ENCODE measurements at regions not wholly inside any gene's neighbourhood (a gene's known extent, or its start where the extent isn't known, plus 50 kb on each side); places are given as distances from the start of the nearest gene placed in this dataset.

GRCh38 chr4:89665662-89666061 lies 171.3 kb downstream of the SNCA start:
- in situ Hi-C loops (cut with MboI; ENCODE audit: low sequenced_read_pairs) = no loop called here

GRCh38 chr4:89664521-89664920 lies 172.4 kb downstream of the SNCA start:
- in situ Hi-C loops (cut with MboI; ENCODE audit: low sequenced_read_pairs) = no loop called here

- in situ Hi-C loops (cut with MboI; ENCODE audit: low sequenced_read_pairs) = no loop called here
These were observed 175.6 kb downstream of the SNCA start for GRCh38 chr4:89661173-89661899.

GRCh38 chr4:89660444-89661172 lies 176.4 kb downstream of the SNCA start:
- in situ Hi-C loops (cut with MboI; ENCODE audit: low sequenced_read_pairs) = no loop called here

GRCh38 chr4:89658701-89659024 lies 178.3 kb downstream of the SNCA start:
- in situ Hi-C loops (cut with MboI; ENCODE audit: low sequenced_read_pairs) = no loop called here

- in situ Hi-C loops (cut with MboI; ENCODE audit: low sequenced_read_pairs) = no loop called here
These were observed 178.8 kb downstream of the SNCA start for GRCh38 chr4:89657931-89658700.

GRCh38 chr4:89653012-89653411 lies 183.9 kb downstream of the SNCA start:
- in situ Hi-C loops (cut with MboI; ENCODE audit: low sequenced_read_pairs) = no loop called here

- in situ Hi-C loops (cut with MboI; ENCODE audit: low sequenced_read_pairs) = no loop called here
These were observed 191.5 kb downstream of the SNCA start for GRCh38 chr4:89645482-89645881.

- in situ Hi-C loops (cut with MboI; ENCODE audit: low sequenced_read_pairs) = no loop called here
These were observed 195.6 kb downstream of the SNCA start for GRCh38 chr4:89641367-89641687.

- in situ Hi-C loops (cut with MboI; ENCODE audit: low sequenced_read_pairs) = no loop called here
These were observed 196.2 kb downstream of the SNCA start for GRCh38 chr4:89640620-89641366.

- in situ Hi-C loops (cut with MboI; ENCODE audit: low sequenced_read_pairs) = no loop called here
These were observed 197.6 kb downstream of the SNCA start for GRCh38 chr4:89639395-89639794.

GRCh38 chr4:89625599-89626293 lies 211.2 kb downstream of the SNCA start:
- in situ Hi-C loops (cut with MboI; ENCODE audit: low sequenced_read_pairs) = no loop called here

- in situ Hi-C loops (cut with MboI; ENCODE audit: low sequenced_read_pairs) = no loop called here
These were observed 217.6 kb downstream of the SNCA start for GRCh38 chr4:89619206-89619962.

- in situ Hi-C loops (cut with MboI; ENCODE audit: low sequenced_read_pairs) = no loop called here
These were observed 218.8 kb downstream of the SNCA start for GRCh38 chr4:89618151-89618550.

GRCh38 chr4:89617317-89617716 lies 219.6 kb downstream of the SNCA start:
- in situ Hi-C loops (cut with MboI; ENCODE audit: low sequenced_read_pairs) = no loop called here

GRCh38 chr4:89616382-89616781 lies 220.6 kb downstream of the SNCA start:
- in situ Hi-C loops (cut with MboI; ENCODE audit: low sequenced_read_pairs) = no loop called here

GRCh38 chr4:89615051-89615450 lies 221.9 kb downstream of the SNCA start:
- in situ Hi-C loops (cut with MboI; ENCODE audit: low sequenced_read_pairs) = no loop called here

- in situ Hi-C loops (cut with MboI; ENCODE audit: low sequenced_read_pairs) = no loop called here
These were observed 222.8 kb downstream of the SNCA start for GRCh38 chr4:89614155-89614554.

- in situ Hi-C loops (cut with MboI; ENCODE audit: low sequenced_read_pairs) = no loop called here
These were observed 226.7 kb downstream of the SNCA start for GRCh38 chr4:89610236-89610635.

GRCh38 chr4:89609756-89610155 lies 227.2 kb downstream of the SNCA start:
- in situ Hi-C loops (cut with MboI; ENCODE audit: low sequenced_read_pairs) = no loop called here
